GM23248 (cell line): ENCODE measurements at regions not wholly inside any gene's neighbourhood (a gene's known extent, or its start where the extent isn't known, plus 50 kb on each side); places are given as distances from the start of the nearest gene placed in this dataset.

Experiments used
- EZH2 ChIP-seq: fragments of 200-600 bp; sonication (generic); IDR thresholded peaks from 2 replicates; pipeline ENCODE4 v1.6.1; 2018; ENCODE audit warnings: antibody characterized with exemption, mild to moderate bottlenecking; ENCODE audit not compliant: insufficient read depth, poor library complexity, severe bottlenecking
- EZH2phosphoT487 ChIP-seq: fragments of 200-600 bp; sonication (generic); IDR thresholded peaks from 2 replicates; pipeline ENCODE4 v1.6.1; 2018; ENCODE audit warnings: antibody characterized with exemption, moderate library complexity, mild to moderate bottlenecking, low read depth; ENCODE audit not compliant: insufficient read depth

DNA sequence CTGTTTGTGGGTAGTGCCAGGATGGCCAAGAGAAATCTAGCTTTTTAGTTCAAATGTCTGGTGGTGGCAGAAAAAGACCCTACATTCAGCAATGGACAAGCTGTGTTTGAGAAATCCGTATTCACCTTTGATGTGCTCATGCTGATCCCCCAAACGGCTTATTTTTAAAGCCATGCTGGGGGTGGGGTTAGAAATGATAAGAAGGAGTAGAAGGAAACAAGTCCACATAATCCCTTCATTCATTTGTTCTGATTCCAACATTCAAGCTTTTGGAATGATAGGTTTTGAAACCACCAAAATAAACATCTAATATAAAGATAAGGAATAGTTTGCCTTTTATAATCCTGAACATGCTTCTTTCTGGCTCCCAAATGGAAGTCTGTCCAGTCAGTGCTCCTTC lies 92.0 kb upstream of the DKK2 start:
- TF ChIP-seq EZH2 (no peak), EZH2phosphoT487 (no peak)
